GM23338 (cell line): ENCODE measurements at regions not wholly inside any gene's neighbourhood (a gene's known extent, or its start where the extent isn't known, plus 50 kb on each side); places are given as distances from the start of the nearest gene placed in this dataset.

Experiments
- ATAC-seq: fragments of 200-7000 bp; cut with Tn5 transposase; 3 replicates; pipeline ENCODE4 v1.9.1; 2020
- DNase-seq: peaks from one replicate; pipeline ENCODE4 v3.0.0-alpha.2; 2015; ENCODE audit warnings: low spot score
- H2AFZ ChIP-seq: fragments of 200-600 bp; sonication (generic); 2 replicates; pipeline ENCODE4 v1.8.0; 2016; ENCODE audit warnings: antibody characterized with exemption, mild to moderate bottlenecking, moderate library complexity
- H3F3A ChIP-seq: fragments of 200-600 bp; sonication (generic); replicated peaks from 2 replicates; pipeline ENCODE4 v1.8.0; 2017; ENCODE audit warnings: antibody characterized with exemption, mixed run types, low read depth
- H3K27ac ChIP-seq: fragments of 200-600 bp; sonication (generic); 2 replicates; pipeline ENCODE4 v1.6.1; 2016; ENCODE audit warnings: low read depth
- H3K27me3 ChIP-seq: fragments of 200-600 bp; sonication (generic); 2 replicates; pipeline ENCODE4 v1.8.0; 2016; ENCODE audit warnings: mild to moderate bottlenecking, mixed run types, moderate library complexity; ENCODE audit not compliant: insufficient read depth
- H3K36me3 ChIP-seq: fragments of 200-600 bp; sonication (generic); 2 replicates; pipeline ENCODE4 v1.8.0; 2016; ENCODE audit warnings: mild to moderate bottlenecking; ENCODE audit not compliant: insufficient read depth
- H3K4me1 ChIP-seq: fragments of 200-600 bp; sonication (generic); 2 replicates; pipeline ENCODE4 v1.8.0; 2016; ENCODE audit warnings: mild to moderate bottlenecking, moderate library complexity; ENCODE audit not compliant: insufficient read depth
- H3K4me2 ChIP-seq: fragments of 200-600 bp; sonication (generic); 2 replicates; pipeline ENCODE4 v1.7.1; 2017; ENCODE audit warnings: mixed run types
- H3K4me3 ChIP-seq: fragments of 200-600 bp; sonication (generic); 2 replicates; pipeline ENCODE4 v1.6.1; 2016; ENCODE audit warnings: mixed run types
- H3K79me2 ChIP-seq: fragments of 200-600 bp; sonication (generic); replicated peaks from 2 replicates; pipeline ENCODE4 v1.8.0; 2017; ENCODE audit warnings: mild to moderate bottlenecking; ENCODE audit not compliant: insufficient read depth
- H3K9me2 ChIP-seq: fragments of 200-600 bp; sonication (generic); 2 replicates; pipeline ENCODE4 v1.8.0; 2017; ENCODE audit not compliant: insufficient read depth
- H4K20me1 ChIP-seq: fragments of 200-600 bp; sonication (generic); replicated peaks from 2 replicates; pipeline ENCODE4 v1.8.0; 2017; ENCODE audit warnings: mild to moderate bottlenecking; ENCODE audit not compliant: insufficient read depth
- H3K27ac Mint-ChIP-seq: 2 replicates; pipeline ENCODE4 v1.8.0; 2020; ENCODE audit warnings: inconsistent platforms, mild to moderate bottlenecking, moderate library complexity, mixed read lengths
- H3K27me3 Mint-ChIP-seq: 3 replicates; pipeline ENCODE4 v1.8.0; 2022; ENCODE audit warnings: low read depth, mild to moderate bottlenecking, moderate library complexity, mixed read lengths, inconsistent platforms; ENCODE audit not compliant: insufficient read depth, poor library complexity
- H3K36me3 Mint-ChIP-seq: 3 replicates; pipeline ENCODE4 v1.8.0; 2021; ENCODE audit warnings: low read depth, mild to moderate bottlenecking, inconsistent platforms, moderate library complexity, mixed read lengths
- H3K4me1 Mint-ChIP-seq: 3 replicates; pipeline ENCODE4 v1.8.0; 2020; ENCODE audit warnings: mild to moderate bottlenecking, inconsistent platforms, mixed read lengths
- H3K4me3 Mint-ChIP-seq: 3 replicates; pipeline ENCODE4 v1.8.0; 2021; ENCODE audit warnings: moderate library complexity, mild to moderate bottlenecking, inconsistent platforms, mixed read lengths
- H3K9me3 Mint-ChIP-seq: 3 replicates; pipeline ENCODE4 v1.8.0; 2020; ENCODE audit warnings: moderate library complexity, mild to moderate bottlenecking, inconsistent platforms, mixed read lengths
- CREB1 ChIP-seq: fragments of 250-450 bp; sonication (Bioruptor Pico); IDR thresholded peaks from 2 replicates; pipeline ENCODE4 v1.5.0; 2020; ENCODE audit warnings: low read depth, mild to moderate bottlenecking, moderate library complexity
- CTCF ChIP-seq, 2 experiments: fragments of 200-600 bp in 1 of 2; sonication (generic) in 1 of 2; conservative IDR thresholded peaks; 2 replicates each; pipeline versions ENCODE4 v1.5.1 to v1.6.1; 2016 to 2017; ENCODE audit warnings: antibody characterized with exemption in 2 of 2, low read depth in 2 of 2, mild to moderate bottlenecking in 2 of 2, moderate library complexity in 1 of 2
- ETS1 ChIP-seq: IDR thresholded peaks from 2 replicates; pipeline ENCODE4 v1.6.1; 2016; ENCODE audit warnings: antibody characterized with exemption
- EZH2 ChIP-seq: fragments of 200-600 bp; sonication (generic); IDR thresholded peaks from one replicate; pipeline ENCODE4 v1.8.0; 2017; ENCODE audit warnings: antibody characterized with exemption, mild to moderate bottlenecking, low read depth; ENCODE audit not compliant: unreplicated experiment
- EZH2phosphoT487 ChIP-seq: fragments of 200-600 bp; sonication (generic); IDR thresholded peaks from one replicate; pipeline ENCODE4 v1.8.1; 2018; ENCODE audit warnings: antibody characterized with exemption; ENCODE audit not compliant: unreplicated experiment
- JUNB ChIP-seq: IDR thresholded peaks from one replicate; pipeline ENCODE4 v1.6.1; 2016; ENCODE audit warnings: antibody characterized with exemption; ENCODE audit not compliant: unreplicated experiment
- NANOG ChIP-seq: IDR thresholded peaks from 2 replicates; pipeline ENCODE4 v1.6.1; 2016; ENCODE audit warnings: antibody characterized with exemption, borderline replicate concordance
- POLR2AphosphoS5 ChIP-seq: IDR thresholded peaks from 2 replicates; pipeline ENCODE4 v1.6.1; 2016; ENCODE audit warnings: antibody characterized with exemption, low read depth
- STAT1 ChIP-seq: IDR thresholded peaks from one replicate; pipeline ENCODE4 v1.6.1; 2016; ENCODE audit warnings: antibody characterized with exemption; ENCODE audit not compliant: unreplicated experiment
- ZNF114 ChIP-seq: fragments of 250-450 bp; sonication (Bioruptor Pico); IDR thresholded peaks from 2 replicates; pipeline ENCODE4 v1.5.0; 2020; ENCODE audit warnings: mild to moderate bottlenecking, moderate library complexity
- ZNF331 ChIP-seq: fragments of 250-450 bp; sonication (Bioruptor Pico); IDR thresholded peaks from 2 replicates; pipeline ENCODE4 v1.5.0; 2020; ENCODE audit warnings: low read depth, mild to moderate bottlenecking, moderate library complexity
- ZNF462 ChIP-seq: fragments of 250-450 bp; sonication (Bioruptor Pico); IDR thresholded peaks from 2 replicates; pipeline ENCODE4 v1.5.0; 2020; ENCODE audit warnings: mild to moderate bottlenecking, moderate library complexity
- TF ChIP-seq, protein P1 (sequence below): IDR thresholded peaks from one replicate; pipeline ENCODE4 v1.6.1; 2018; ENCODE audit warnings: antibody characterized with exemption; ENCODE audit not compliant: unreplicated experiment

GRCh38 chr2:129862668-129863067 lies 116.8 kb upstream of the RAB6C start:
- no peaks in the 10 kb centered on the region for H3K36me3 Mint-ChIP-seq
- no peaks in the 10 kb centered on the region for H3K4me1 ChIP-seq
- H3K27me3 Mint-ChIP-seq, result peaks cover under 1% of the 10 kb centered on the region
- no peaks in the 10 kb centered on the region for H4K20me1 ChIP-seq
- no peak overlapping the region; the same call in 2 of the 3 replicates for H3K4me3 Mint-ChIP-seq
- H3K9me2 ChIP-seq, result no peaks in the 10 kb centered on the region
- H3K4me1 Mint-ChIP-seq, result peaks cover 10% of the 10 kb centered on the region
- no peaks in the 10 kb centered on the region for H3K36me3 ChIP-seq
- no peaks in the 10 kb centered on the region for H3K79me2 ChIP-seq
- no peak overlapping the region for H3K4me3 ChIP-seq
- peak; percentile 26 for DNase-seq
- H3K27ac ChIP-seq, result no peak overlapping the region
- H3K9me3 Mint-ChIP-seq, result no peaks in the 10 kb centered on the region
- TF ChIP-seq, protein P1, sequence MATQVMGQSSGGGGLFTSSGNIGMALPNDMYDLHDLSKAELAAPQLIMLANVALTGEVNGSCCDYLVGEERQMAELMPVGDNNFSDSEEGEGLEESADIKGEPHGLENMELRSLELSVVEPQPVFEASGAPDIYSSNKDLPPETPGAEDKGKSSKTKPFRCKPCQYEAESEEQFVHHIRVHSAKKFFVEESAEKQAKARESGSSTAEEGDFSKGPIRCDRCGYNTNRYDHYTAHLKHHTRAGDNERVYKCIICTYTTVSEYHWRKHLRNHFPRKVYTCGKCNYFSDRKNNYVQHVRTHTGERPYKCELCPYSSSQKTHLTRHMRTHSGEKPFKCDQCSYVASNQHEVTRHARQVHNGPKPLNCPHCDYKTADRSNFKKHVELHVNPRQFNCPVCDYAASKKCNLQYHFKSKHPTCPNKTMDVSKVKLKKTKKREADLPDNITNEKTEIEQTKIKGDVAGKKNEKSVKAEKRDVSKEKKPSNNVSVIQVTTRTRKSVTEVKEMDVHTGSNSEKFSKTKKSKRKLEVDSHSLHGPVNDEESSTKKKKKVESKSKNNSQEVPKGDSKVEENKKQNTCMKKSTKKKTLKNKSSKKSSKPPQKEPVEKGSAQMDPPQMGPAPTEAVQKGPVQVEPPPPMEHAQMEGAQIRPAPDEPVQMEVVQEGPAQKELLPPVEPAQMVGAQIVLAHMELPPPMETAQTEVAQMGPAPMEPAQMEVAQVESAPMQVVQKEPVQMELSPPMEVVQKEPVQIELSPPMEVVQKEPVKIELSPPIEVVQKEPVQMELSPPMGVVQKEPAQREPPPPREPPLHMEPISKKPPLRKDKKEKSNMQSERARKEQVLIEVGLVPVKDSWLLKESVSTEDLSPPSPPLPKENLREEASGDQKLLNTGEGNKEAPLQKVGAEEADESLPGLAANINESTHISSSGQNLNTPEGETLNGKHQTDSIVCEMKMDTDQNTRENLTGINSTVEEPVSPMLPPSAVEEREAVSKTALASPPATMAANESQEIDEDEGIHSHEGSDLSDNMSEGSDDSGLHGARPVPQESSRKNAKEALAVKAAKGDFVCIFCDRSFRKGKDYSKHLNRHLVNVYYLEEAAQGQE, result no peak
- TF ChIP-seq EZH2, result no peak
- TF ChIP-seq ZNF331 (CRISPR knock-in tag), result no peak
- no peak for TF ChIP-seq STAT1
- no peak for TF ChIP-seq POLR2AphosphoS5
- TF ChIP-seq ZNF114 (CRISPR knock-in tag), result no peak
- TF ChIP-seq EZH2phosphoT487, result no peak
- no peak for TF ChIP-seq CREB1 (CRISPR knock-in tag)
- no peak for TF ChIP-seq JUNB
- no peak for TF ChIP-seq NANOG
- TF ChIP-seq ETS1, result no peak
- no peak for TF ChIP-seq CTCF (conservative IDR thresholded peaks at IDR 0.05; ENCODE audit: low read depth in 2 of 2)
- TF ChIP-seq ZNF462 (CRISPR knock-in tag), result no peak
- H2AFZ ChIP-seq, result no peak overlapping the region; the same call in 1 of the 2 replicates
- H3K27ac Mint-ChIP-seq, result no peak overlapping the region
- ATAC-seq, result peak; percentile 75
- H3F3A ChIP-seq, result no peaks in the 10 kb centered on the region
- no peak overlapping the region for H3K4me2 ChIP-seq
- H3K27me3 ChIP-seq, result no peaks in the 10 kb centered on the region
